HG03575 (cell line): ENCODE measurements at regions not wholly inside any gene's neighbourhood (a gene's known extent, or its start where the extent isn't known, plus 50 kb on each side); places are given as distances from the start of the nearest gene placed in this dataset.

ENCODE experiments used
- ATAC-seq: cut with Tn5 transposase; IDR thresholded peaks from one replicate; pipeline ENCODE4 v1.9.1; 2021; ENCODE audit not compliant: unreplicated experiment, insufficient number of reproducible peaks, low FRiP score; ENCODE audit errors: extremely low read depth

DNA sequence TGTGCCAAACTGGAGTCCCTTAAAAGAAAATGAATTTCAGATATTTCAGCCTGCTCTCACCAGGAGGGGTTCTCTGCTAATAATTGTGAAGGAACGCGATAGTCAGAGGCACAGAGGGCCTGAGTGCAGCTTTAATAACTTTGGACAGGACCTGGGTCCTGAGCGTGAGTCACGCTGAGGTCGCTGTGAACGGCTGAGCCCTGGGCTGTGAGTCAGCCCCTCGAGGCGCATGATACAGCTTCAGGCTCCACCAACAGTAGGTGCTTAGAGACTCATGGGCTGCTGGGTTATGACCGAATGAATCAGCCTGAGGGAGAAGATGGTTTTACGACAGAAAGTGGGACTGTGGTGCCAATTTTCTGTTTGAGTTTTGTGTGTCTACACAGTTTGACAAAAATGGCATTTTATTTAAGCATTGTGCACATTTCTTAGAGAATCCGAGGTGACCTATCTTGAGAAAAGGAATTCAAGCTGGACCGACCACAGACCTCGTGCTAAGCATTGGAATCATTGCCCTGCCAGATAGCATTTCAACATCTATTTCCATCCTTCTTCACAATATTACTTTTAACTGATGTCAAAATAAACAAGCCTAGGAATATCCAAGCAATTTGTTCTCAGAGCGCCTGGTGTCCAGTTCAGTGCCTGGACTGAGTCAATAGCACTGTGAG lies 183.0 kb downstream of the THBS2 start:
- no peak for ATAC-seq

DNA sequence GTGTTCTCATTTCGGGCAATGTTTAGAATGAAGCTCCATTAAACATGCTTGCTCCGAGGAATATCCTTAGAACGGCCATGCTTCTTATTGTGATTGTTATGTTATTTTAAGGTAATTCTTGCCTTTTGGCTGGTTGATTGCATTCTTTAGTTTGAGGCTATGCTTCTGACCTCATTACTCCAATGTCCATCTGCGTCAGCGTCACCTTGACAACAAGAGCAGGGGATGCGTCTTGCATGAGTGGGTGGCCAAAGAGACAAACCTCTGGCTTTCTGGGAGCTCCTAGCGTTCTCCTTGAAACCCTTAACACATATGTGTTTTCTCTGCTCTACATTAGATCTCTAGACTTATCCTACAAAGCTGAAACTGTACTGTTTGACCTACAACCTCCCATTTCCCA lies 184.3 kb downstream of the THBS2 start:
- ATAC-seq, result no peak

DNA sequence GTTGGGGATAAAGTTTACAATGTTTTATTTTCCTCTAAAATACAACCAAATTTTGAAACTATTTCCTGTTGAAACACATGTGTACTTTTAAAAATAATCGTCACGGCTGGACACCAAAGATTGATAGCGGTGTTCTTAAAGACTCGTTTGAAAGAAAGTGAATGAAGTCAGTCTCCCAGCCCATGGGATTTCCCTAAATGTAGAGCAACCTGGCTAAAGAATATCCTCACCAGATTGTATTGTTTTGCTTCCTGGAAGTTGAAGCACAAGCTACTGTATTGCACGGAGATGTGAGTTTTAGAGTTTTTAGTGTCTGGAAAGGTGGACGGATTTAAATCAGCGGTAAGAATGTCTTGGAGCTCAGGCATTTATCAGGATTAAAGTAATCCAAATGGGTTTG lies 189.5 kb downstream of the THBS2 start:
- no peak for ATAC-seq

DNA sequence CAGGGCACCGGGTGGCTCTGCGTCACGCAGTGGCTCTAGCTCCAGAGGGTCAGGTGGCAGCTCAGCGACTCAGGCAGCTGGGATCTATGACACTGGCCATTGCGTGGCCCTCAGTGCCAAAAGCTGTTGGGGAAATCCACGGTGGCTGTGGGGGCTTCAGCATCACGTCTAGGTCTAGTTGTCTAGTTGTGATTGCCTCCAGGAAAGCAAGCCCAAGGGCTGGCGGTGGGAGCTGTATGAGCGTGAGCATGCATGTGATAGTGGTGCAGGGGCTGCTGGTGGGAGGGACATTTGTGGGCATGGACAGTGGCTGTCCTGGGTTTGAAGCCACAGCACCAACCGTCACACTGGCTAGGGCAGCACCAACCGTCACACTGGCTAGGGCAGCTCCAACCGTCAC lies 191.4 kb downstream of the THBS2 start:
- ATAC-seq, result no peak

DNA sequence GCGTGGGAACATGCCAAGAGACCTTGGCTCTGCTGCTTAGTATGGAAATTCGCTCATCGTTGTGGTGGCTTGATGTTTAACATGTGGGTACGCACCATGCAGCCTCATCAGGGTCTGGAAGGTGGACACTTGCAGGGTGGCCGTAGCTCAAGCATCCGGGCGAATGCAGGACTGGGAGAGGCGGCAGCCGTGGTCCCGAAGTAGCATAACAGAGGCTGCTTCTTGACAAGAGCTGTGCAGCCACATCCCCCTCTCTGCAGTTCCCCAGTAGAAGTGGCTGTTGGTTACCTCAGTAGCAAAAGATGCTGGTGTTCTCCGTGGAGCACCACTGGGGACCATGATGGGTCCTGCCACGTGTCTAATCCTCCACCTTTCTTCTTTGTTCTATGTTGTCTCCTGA lies 195.0 kb downstream of the THBS2 start:
- ATAC-seq, result no peak

DNA sequence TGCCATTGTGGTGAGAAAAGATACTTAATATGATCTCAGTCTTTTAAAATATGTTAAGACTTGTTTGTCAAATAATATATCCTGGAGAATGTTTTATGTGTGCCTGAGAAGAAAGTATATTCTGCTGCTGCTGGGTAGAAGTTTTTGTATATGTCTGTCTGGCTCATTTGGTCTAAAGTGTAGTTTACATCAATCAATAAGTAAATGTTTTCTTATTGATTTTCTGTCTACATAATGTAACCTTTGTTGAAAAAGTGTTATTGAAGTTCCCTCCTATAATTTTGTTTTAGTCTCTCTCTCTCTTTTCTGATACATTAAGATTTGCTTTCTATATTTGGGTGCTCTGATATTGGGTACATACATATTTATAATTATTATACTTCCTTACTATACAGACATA lies 201.2 kb downstream of the THBS2 start:
- no peak for ATAC-seq

DNA sequence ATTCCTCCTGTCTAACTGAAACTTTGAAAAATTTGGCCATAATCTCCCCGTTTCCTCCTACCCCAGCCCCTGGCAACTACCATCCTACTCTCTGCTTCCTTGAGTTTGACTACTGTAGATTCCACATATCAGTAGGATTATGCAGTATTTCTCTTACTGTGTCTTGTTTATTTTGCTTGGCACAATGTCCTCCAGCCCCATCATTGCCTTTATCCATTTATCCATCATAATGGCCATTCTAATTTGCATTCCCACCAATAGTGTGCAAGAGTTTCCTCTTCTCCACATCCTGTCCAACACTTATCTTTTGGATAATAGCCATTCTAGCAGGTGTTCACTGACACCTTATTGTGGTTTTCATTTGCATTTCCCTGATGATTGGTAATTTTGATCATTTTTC lies 202.3 kb downstream of the THBS2 start:
- no peak for ATAC-seq

DNA sequence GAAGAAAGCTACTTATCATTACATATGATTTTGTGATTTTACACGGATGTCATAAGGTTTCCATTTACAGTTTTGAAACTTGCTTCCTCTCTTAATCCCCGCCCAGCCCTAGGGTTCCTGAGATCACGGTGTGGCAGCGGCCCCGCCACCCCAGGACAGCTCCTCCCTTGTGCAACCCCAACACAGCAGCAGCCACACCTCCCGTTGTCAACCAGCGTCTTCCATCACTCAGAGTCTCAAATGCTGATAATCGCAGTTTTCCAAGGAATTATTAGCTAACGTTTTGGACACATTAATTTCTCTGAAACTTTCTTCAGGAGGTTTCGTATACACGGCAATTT lies 204.8 kb downstream of the THBS2 start:
- no peak for ATAC-seq

DNA sequence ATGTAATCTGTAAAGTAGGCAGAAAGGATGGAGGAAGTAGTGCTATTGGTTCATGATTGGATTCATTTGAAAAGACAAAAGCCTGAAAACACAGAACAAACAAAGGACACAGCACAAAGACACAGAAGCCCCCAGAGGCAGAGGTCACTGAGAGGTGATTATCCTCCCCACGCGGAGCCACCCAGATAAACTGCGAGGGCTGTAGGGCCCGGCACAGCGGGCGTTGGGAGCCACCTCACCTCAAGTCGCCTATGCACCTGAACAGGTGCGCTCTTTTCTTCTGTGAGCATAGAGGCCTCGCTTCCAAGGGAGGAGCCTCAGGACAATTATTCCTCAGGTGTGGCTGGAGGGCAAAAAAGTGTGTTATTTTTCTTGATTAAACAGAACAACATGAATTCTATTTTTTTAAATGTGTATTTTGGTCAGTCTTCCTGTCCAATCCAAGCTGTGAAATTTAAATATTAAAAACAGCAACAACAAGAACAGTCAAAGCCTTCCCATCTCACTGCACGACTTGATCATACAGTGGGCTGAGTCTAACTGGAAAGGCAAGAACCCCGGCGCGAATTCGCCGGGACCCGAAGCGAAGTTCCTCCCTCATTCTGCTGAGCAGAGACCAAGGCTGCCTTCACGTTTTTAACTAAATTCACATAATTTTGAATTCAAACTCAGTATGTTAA lies 205.3 kb downstream of the THBS2 start:
- no peak for ATAC-seq

DNA sequence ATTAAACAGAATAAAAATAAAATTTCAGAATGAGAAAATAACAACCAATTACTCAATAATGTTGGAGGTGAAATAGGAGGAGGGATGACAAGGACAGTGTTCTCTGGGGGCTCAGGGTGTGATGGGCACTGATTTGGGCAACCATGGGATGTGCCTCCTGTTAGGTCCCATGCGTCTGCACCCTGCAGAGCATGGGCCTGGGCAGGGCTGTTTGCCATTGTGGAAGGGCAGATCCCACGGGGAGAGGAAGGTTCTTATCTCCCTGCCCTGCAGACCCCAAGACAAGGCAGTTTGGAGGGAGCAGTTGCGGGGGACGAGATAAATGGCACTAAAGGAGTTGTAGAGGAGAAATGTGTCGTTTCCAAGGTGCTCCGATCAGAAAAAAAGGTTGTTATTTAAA lies 206.3 kb downstream of the THBS2 start:
- no peak for ATAC-seq

DNA sequence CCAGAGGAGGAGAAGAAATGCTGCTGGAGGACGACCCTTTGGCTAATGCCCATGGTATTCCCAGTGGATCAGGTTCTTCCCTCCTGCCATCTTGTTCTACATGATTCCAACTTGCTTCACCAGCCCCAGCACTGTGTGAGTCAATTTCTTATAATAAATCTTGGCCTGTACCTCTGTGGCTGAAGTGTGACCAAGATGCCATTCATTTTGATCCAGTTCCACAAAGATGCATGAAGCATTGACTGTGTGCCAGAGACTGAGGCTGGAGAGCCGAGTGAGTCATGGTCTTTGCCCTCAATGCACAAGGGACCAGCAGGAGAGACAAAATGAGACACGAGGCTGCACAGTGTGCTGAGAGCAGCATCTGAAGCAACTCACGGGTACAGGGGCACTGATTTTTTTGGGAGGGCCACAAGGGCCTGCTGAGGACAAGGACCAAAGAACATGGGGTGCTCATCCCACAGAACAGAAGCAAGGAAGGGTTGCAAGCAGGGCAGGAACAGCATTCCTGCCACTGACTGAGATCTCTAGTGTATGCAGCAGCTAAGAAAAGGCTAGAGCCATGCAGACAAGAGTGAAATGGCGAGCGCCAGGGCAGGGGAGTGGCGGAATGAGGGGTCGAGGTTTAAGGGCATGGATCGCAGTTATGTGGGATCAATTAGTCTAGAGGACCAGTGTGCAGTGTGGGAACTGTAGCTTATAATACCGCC lies 207.0 kb downstream of the THBS2 start:
- ATAC-seq, result no peak

DNA sequence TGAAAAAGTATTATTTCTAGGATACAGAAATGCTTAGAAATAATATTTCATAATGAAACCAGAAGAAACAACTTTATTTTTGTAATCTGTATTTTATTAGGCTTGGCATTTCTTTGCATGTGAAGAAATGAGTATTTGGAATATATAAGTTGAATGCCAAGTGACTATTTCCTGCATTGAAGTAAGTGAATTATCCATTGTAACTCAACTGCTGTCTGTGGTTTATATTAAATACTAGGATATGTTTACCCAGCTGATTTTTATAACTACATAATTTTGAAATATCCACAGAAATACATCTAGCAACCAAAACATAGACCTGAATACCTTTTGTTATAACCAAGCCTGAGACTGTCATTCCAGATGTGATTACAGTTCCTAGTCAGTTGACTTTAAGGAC lies 207.6 kb downstream of the THBS2 start:
- ATAC-seq, result no peak

DNA sequence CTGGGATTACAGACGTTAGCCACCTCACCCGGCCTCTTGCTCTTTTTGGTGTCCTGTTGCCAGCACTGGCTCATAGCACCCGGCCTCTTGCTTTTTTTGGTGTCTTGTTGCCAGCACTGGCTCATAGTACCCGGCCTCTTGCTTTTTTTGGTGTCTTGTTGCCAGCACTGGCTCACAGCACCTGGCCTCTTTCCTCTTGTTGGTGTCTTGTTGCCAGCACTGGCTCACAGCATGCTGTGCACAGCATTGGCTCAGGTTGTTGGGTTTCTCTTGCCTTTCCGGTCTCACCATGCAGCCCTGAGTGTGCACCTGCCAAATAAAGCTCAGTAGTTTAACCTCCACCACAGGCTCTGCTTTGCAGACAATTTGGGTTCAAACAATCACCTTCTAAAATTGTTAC lies 208.2 kb downstream of the THBS2 start:
- ATAC-seq, result no peak

DNA sequence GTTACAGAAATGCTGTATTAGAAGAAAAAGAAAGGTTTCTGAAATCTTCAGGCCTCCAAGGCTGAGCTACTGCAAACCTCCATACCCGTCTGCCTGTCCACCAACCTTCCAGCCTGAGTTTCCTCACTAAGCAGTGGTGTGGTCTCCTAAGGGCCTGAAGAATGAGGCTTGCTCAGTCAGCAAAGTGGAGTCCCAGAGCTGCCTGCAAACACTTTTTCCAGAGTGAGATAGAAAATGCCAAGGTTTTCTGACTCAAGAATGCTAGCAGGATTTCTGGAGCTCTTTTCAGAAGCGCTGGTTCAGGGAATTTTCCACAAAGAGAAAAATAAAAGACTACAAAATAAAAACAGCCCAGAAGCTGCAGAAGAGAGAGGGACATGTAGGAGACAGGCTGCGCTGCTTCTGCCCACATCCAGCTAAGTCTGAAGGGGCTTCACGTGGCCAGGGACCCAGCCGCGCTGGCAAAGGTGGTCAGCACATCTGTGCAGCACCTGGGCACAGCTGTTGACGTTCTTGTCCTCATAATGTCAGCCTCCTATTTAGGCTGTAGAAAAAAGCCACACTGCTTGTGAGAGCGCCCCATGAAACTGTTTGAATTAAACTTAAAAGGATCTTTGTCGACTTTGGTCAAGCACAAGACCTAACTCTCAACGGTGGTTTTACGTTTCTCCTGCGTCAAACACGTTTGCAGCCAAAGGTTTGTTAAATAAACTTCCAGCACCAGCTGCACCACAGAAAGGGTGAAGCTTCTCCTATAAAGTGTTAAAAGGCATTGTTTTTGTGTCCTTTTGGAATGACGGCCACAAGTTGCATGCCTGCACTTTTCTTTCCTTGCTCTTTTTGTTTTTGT lies 209.0 kb downstream of the THBS2 start:
- no peak for ATAC-seq

DNA sequence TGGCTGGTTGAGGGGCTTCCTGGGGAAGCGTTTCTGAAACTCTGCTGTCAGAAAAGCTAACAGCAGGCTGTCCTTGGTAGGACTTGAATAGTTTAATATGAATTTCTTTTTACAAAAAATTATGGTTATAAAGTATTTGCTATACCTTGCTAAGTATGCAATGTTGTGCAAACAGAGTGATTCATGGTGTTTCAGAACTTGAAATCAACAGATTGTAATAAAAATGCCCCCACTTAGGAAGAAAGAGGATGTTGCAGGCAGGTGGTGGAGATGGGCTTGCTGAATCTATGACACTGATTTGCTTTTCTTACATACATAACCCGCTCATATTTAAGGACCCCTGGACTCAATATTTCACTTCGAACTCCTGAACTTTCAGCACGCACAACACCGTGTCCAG lies 211.6 kb downstream of the THBS2 start:
- ATAC-seq, result no peak

DNA sequence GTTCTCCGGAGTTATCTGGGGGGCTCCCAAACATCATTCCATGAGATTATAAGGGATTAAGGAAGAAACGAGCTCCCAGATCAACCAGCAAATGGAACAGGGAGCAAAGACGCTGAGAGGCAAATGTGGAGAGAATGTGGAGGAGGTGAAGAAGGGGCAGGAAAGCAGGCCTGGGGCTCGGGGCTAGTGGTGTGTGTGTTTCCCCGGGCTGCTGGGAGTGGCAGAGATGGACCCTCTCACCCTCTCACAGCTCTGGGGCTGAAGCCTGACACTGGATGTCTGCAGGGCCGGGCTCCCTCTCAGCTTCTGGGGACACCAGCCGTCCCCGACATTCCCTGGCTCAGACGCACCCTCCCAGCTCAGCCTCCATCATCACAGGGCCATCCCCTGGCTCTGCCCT lies 212.6 kb downstream of the THBS2 start:
- no peak for ATAC-seq

DNA sequence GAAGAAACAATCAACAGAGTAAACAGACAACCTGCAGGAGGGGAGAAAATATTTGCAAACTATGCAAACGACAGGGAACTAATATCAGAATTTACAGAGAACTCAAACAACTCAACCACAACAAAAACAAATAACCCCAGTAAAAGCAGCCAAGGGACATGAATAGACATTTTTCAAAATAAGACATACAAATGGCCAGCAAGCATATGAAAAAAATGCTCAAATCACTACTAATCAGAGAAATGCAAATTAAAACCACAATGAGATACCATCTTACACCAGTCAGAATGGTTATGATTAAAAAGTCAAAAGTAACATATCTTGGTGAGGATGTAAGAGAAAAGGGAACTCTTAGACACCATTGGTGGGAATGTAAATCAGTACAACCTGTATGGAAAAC lies 215.0 kb downstream of the THBS2 start:
- no peak for ATAC-seq

DNA sequence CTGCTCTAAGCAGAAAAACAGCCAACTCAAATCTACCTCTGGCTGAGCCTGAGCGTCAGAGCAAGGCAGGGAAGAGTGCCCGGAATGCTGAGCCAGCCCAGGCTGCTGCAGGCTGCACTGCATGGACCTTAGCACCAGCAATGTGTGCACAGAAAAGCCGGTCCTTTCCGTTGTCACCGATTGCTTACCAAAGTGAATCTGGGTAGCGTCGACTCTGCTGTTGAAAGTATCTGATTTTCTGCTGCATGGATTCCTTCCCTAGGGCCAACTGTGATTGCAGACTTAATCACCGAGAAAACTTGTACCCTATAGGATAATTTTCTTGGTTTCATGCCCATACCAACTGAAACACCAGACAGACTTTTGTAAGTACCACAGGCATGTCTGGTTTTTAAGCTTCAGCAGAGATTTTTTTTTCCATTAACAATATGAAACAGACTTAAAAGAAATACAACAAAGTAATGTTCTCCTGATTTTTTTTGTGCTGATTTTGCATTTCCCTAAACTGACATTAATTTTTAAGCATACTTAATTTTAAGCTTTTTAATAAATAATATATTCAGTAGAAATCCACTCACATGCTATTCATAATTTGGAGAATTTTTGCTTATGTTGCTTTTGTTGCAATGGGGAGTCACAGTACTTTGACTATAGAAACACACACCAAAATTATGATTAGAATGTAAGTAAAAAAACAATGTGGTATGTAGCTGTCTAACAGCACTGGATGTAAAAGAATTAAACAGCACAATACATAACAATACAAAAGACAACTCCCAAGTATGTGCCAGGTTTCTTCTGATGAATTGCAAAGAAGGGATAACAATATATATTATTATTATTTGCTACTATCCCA lies 218.0 kb downstream of the THBS2 start:
- ATAC-seq, result no peak
